Mucosa of rectum (tissue), 2 donors: ENCODE measurements at regions not wholly inside any gene's neighbourhood (a gene's known extent, or its start where the extent isn't known, plus 50 kb on each side); places are given as distances from the start of the nearest gene placed in this dataset.

ENCODE experiments used
- H3K27ac ChIP-seq, 2 donors: one replicate each; pipeline ENCODE4 v1.7.0; 2013; ENCODE audit warnings: inconsistent platforms in 2 of 2, low read depth in 2 of 2, low read length in 2 of 2
- H3K27me3 ChIP-seq, 2 donors: one replicate each; pipeline ENCODE4 v1.7.0; 2013; ENCODE audit warnings: low read length in 2 of 2; ENCODE audit not compliant: control insufficient read depth in 2 of 2, insufficient read depth in 2 of 2
- H3K36me3 ChIP-seq, 2 donors: one replicate each; pipeline ENCODE4 v1.7.0; 2013; ENCODE audit warnings: low read length in 2 of 2; ENCODE audit not compliant: control insufficient read depth in 2 of 2, insufficient read depth in 2 of 2
- H3K4me1 ChIP-seq, 2 donors: one replicate each; pipeline ENCODE4 v1.7.0; 2013; ENCODE audit warnings: low read length in 2 of 2, mild to moderate bottlenecking in 1 of 2; ENCODE audit not compliant: control insufficient read depth in 2 of 2, insufficient read depth in 2 of 2
- H3K4me3 ChIP-seq, 2 donors: one replicate each; pipeline ENCODE4 v1.7.0; 2013; ENCODE audit warnings: low read length in 2 of 2
- H3K9ac ChIP-seq, 2 donors: one replicate each; pipeline ENCODE4 v1.7.0; 2013; ENCODE audit warnings: low read length in 2 of 2, low read depth in 1 of 2, mild to moderate bottlenecking in 1 of 2
- H3K9me3 ChIP-seq, 2 donors: one replicate each; pipeline ENCODE4 v1.7.0; 2013; ENCODE audit warnings: low read length in 2 of 2; ENCODE audit not compliant: control insufficient read depth in 2 of 2
- donor health status: healthy.
- donor health status: Normal muscosa, but diverticular disease.

GRCh38 chr12:19925841-19926240 is 442.5 kb upstream of the PDE3A start:
- no peaks in the 10 kb centered on the region for H3K9me3 ChIP-seq
- no peak overlapping the region for H3K27ac ChIP-seq
- H3K27me3 ChIP-seq = no peaks in the 10 kb centered on the region
- no peaks in the 10 kb centered on the region for H3K36me3 ChIP-seq
- no peak overlapping the region for H3K4me3 ChIP-seq
- no peaks in the 10 kb centered on the region for H3K4me1 ChIP-seq
- no peak overlapping the region for H3K9ac ChIP-seq

- no peak overlapping the region for H3K4me3 ChIP-seq
These were observed 442.1 kb upstream of the PDE3A start for GRCh38 chr12:19926266-19926665.

DNA sequence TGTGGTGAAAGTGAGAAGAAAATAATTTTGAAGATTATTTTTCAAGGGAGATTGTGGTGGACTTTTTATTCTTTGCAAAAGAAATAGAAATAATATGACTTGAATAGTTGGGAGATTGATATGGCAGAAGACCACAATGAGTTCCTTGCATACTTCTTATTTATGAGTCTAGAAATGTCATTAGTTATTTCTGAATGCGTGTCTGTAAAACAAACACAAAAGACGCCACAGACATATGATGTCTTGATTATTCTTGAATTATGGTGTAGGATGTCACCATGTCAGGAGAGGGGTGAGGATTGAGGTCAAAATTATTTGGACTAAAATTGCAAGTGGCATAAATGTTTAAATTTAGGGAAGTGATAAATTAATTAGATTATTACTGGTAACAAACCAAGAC is 440.7 kb upstream of the PDE3A start:
- Histone ChIP-seq H3K9ac (no peak overlapping the region), H3K4me1 (no peaks in the 10 kb centered on the region), H3K36me3 (no peaks in the 10 kb centered on the region), H3K27me3 (no peaks in the 10 kb centered on the region), H3K27ac (no peak overlapping the region), H3K9me3 (no peaks in the 10 kb centered on the region), H3K4me3 (no peak overlapping the region)

More at GRCh38 chr12:19926266-19926665, 442.1 kb upstream of the PDE3A start:
- Histone ChIP-seq H3K36me3 (no peaks in the 10 kb centered on the region), H3K27me3 (no peaks in the 10 kb centered on the region), H3K4me1 (no peaks in the 10 kb centered on the region), H3K9me3 (no peaks in the 10 kb centered on the region), H3K27ac (no peak overlapping the region), H3K9ac (no peak overlapping the region)

- no peaks in the 10 kb centered on the region for H3K4me1 ChIP-seq
- H3K9ac ChIP-seq = no peak overlapping the region
- H3K9me3 ChIP-seq = no peaks in the 10 kb centered on the region
- no peaks in the 10 kb centered on the region for H3K27me3 ChIP-seq
- H3K36me3 ChIP-seq = no peaks in the 10 kb centered on the region
- no peak overlapping the region for H3K27ac ChIP-seq
- H3K4me3 ChIP-seq = no peak overlapping the region
These were observed 435.9 kb upstream of the PDE3A start for GRCh38 chr12:19932413-19932812.

GRCh38 chr12:19933924-19934323 is 434.4 kb upstream of the PDE3A start:
- no peaks in the 10 kb centered on the region for H3K4me1 ChIP-seq
- H3K27me3 ChIP-seq = no peaks in the 10 kb centered on the region
- H3K9ac ChIP-seq = no peak overlapping the region
- H3K4me3 ChIP-seq = no peak overlapping the region
- no peaks in the 10 kb centered on the region for H3K9me3 ChIP-seq
- H3K36me3 ChIP-seq = no peaks in the 10 kb centered on the region
- H3K27ac ChIP-seq = no peak overlapping the region

DNA sequence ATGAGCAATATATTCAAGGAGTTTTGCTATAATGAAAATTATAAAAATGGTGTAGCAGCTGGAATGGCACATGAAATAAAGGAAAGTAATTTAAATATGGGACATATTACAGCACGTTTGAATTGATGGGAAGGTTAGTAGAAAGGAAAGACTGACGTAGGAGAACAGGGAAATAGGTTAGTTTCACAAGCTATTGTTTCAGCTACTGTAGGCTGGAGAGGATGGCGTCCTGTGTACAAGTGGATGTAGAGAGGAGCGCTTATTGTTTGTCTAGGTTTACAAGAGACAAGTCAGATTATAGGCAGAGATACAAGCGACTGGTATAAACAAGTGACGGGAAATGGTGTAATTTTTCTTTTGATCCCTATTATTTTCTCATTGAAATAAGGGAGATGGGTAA is 431.2 kb upstream of the PDE3A start:
- Histone ChIP-seq H3K27ac (no peak overlapping the region), H3K4me1 (no peaks in the 10 kb centered on the region), H3K4me3 (no peak overlapping the region), H3K9me3 (no peaks in the 10 kb centered on the region), H3K27me3 (no peaks in the 10 kb centered on the region), H3K9ac (no peak overlapping the region), H3K36me3 (no peaks in the 10 kb centered on the region)

- H3K9me3 ChIP-seq = no peaks in the 10 kb centered on the region
- H3K27ac ChIP-seq = no peak overlapping the region
- no peak overlapping the region for H3K9ac ChIP-seq
- H3K27me3 ChIP-seq = no peaks in the 10 kb centered on the region
- no peaks in the 10 kb centered on the region for H3K36me3 ChIP-seq
- H3K4me1 ChIP-seq = no peaks in the 10 kb centered on the region
- H3K4me3 ChIP-seq = no peak overlapping the region
These were observed 430.3 kb upstream of the PDE3A start for GRCh38 chr12:19938031-19938430.

GRCh38 chr12:19938491-19938890 is 429.8 kb upstream of the PDE3A start:
- Histone ChIP-seq H3K27ac (no peak overlapping the region), H3K4me1 (no peaks in the 10 kb centered on the region), H3K27me3 (no peaks in the 10 kb centered on the region), H3K9ac (no peak overlapping the region), H3K36me3 (no peaks in the 10 kb centered on the region), H3K4me3 (no peak overlapping the region), H3K9me3 (no peaks in the 10 kb centered on the region)

DNA sequence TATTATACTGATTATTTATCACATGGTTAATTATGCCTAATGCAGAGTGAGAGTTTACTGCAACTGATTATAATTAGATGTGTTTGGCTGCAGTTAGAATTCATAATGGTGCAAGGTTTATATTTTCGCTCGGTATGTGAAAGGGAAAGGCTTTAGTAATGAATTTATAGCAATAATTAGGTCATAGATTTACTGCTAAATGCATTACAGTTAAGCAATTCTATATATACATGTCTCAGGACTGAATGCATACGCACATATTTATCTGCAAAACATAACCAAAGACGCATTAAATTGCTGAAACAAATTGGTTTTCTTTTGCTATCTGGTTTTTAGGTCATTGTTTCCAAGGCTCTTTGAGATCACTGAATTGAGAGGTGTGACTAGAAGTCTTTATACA is 428.1 kb upstream of the PDE3A start:
- H3K36me3 ChIP-seq = no peaks in the 10 kb centered on the region
- H3K4me1 ChIP-seq = no peaks in the 10 kb centered on the region
- H3K4me3 ChIP-seq = no peak overlapping the region
- no peak overlapping the region for H3K27ac ChIP-seq
- no peak overlapping the region for H3K9ac ChIP-seq
- no peaks in the 10 kb centered on the region for H3K27me3 ChIP-seq
- H3K9me3 ChIP-seq = no peaks in the 10 kb centered on the region

GRCh38 chr12:19941096-19941495 is 427.2 kb upstream of the PDE3A start:
- Histone ChIP-seq H3K4me1 (no peaks in the 10 kb centered on the region), H3K36me3 (no peaks in the 10 kb centered on the region)

More at GRCh38 chr12:19941096-19941495, 427.2 kb upstream of the PDE3A start:
- Histone ChIP-seq H3K9ac (no peak overlapping the region), H3K27ac (no peak overlapping the region), H3K9me3 (no peaks in the 10 kb centered on the region), H3K27me3 (no peaks in the 10 kb centered on the region), H3K4me3 (no peak overlapping the region)
